IPS-NIHi11 (cell line): ENCODE measurements at regions not wholly inside any gene's neighbourhood (a gene's known extent, or its start where the extent isn't known, plus 50 kb on each side); places are given as distances from the start of the nearest gene placed in this dataset.

Source experiments
- DNase-seq: peaks from one replicate; pipeline ENCODE4 v3.0.0; 2012; ENCODE audit warnings: mixed read lengths, low spot score

GRCh38 chr10:32169556-32169955 is 113.3 kb upstream of the KIF5B start:
- no peak for DNase-seq

- DNase-seq = no peak
Observed at GRCh38 chr10:32167450-32167849, 111.2 kb upstream of the KIF5B start.

DNA sequence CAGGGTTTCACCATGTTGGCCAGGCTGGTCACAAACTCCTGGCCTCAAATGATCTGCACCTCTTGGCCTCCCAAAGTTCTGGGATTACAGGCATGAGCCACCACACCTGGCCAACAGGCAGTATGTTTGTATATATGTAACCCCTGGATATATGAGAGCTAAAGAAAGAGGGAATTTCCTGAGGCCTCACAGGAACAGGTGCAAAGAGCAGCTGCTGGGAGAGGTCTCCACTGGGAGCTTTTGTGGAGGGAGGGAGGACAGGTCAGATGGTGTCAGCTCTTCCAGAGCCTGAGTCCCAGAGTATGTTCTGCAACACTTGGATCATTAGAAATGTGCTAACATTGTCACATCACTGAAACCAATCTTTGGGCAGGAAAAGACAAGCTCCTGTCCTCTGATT is 110.1 kb upstream of the KIF5B start:
- no peak for DNase-seq

DNA sequence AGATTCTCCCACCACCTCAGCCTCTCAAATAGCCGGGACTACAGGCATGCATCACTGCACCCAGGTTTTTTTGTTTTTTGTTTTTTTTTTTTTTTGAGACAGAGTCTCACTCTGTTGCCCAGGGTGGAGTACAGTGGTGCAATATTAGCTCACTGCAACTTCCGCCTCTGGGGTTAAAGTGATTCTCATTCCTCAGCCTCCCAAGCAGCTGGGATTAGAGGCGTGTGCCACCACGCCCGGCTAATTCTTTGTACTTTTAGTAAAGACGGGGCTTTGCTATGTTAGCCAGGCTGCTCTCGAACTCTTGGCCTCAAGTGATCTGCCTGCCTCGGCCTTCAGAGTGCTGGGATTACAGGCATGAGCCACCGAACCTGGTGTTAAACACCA is 107.5 kb upstream of the KIF5B start:
- no peak for DNase-seq

DNA sequence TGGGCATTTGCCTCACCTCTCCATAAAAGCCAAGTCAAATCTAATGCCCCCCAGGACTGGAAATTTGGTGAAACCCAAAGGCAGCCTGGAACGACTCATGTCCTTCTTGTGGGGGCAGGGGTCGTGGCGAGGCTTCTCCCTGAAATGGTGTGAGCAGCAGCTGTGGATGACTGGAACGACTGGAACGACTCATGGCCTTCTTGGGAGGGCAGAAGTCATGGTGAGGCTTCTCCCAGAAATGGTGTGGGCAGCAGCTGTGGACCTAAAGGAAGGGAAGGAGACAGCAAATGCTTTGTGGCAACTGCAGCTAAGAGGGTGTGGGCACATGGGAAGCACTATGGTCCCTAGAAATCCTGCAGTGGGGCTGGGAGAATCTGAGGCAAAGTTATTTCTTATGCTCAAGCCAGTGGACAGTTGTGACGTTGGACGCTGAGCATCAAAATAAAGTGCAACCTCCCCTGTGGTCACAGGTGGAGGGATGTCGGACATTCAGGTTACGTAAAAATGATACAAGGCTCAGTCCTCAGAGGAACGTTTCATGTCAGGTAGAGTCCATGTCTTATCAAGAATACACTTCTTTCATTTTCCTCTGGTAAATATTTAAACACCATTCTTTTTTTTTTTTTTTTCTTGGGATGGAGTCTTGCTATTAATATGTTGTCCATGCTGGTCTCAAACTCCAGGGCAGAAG is 107.0 kb upstream of the KIF5B start:
- DNase-seq = no peak

GRCh38 chr10:32161586-32161985 is 105.4 kb upstream of the KIF5B start:
- no peak for DNase-seq

- no peak for DNase-seq
Observed at GRCh38 chr10:32160864-32161263, 104.6 kb upstream of the KIF5B start.

DNA sequence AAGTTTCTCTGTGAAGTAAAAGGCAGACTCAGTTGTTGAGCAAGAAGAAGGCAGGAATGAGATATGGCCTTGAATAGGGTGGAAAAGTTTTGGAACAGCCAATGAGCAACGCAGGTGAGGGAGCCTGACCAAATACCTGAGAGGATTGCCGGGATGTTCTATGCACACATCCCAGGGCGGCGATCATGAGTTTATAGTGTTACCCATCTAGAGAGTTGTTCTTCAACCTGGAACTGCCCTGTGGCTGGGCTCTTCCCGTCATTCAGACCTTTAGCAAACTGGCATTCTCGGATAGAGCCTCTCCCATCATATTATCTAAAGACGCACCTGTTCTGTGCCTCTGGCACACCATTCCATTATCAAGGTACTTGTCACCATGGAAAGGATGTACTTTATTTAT is 103.0 kb upstream of the KIF5B start:
- DNase-seq = no peak

GRCh38 chr10:32156031-32156495 is 99.8 kb upstream of the KIF5B start:
- DNase-seq = no peak

GRCh38 chr10:32155075-32155516 is 98.9 kb upstream of the KIF5B start:
- DNase-seq = no peak

- DNase-seq = no peak
Observed at GRCh38 chr10:32153931-32154330, 97.7 kb upstream of the KIF5B start.

GRCh38 chr10:32153252-32153651 is 97.0 kb upstream of the KIF5B start:
- DNase-seq = no peak

DNA sequence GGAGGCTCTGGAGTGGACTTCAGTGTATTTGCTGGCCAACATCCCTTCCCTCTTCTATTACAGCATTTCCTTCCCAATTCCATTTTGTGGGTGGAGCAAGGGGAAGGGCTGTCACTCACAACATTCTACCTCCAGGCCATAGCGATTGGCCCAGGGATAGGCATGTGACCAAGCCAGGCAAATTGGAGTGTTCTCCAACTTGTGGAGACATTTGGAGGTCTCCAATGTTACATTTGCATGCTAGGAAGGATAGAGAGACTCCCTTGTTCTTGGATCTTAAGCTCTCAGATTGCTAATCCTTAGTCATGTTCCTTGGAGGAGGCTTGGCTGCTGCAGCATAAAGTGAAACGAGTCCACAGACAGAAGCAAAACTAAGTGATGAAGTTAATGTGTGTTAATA is 95.6 kb upstream of the KIF5B start:
- DNase-seq = no peak

DNA sequence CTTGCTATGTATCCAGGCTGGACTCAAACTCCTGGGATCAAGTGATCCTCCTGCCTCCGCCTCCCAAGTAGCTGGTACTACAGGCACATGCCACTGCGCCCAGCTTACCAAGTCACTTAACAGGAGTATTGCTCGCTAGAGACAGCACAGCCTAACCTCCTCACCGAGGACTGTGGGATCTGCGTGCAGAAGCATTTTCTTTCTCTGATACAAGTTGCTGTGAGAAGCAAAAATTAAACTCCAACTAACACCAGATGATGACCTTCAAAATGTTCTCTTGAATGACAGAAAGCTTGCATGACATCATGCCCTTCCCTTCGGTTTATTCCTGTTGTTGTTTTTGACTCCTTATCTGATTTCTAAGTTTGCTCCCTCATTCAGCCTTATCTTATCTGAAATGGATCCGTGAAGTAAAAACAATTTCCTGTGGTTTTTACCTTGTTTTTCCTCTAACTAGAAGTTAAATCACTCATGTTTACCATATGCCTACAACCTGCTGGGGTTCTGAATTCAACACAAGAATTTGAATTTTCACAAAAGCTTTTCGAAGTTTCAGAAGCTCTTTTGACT is 94.4 kb upstream of the KIF5B start:
- DNase-seq = no peak

- DNase-seq = peak; percentile 33
Observed at GRCh38 chr10:32149252-32149955, 93.2 kb upstream of the KIF5B start.

DNA sequence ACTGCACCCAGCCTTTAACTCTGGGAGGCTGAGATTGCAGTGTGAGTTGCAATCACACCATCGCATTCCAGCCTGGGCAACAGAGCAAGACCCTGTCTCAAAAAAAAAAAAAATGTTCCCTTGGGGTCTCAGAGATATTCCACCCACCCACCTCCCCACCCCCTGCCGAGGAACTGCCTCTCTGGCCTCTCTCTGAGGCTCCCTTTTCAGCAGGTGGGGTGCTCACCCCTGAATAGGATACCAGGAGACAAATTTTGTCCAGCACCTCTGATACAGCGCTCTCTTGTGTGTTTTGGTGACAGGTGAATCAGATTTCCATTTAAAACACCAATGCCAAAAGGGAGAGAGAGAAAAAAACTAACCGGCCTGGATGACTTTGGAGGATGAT is 92.6 kb upstream of the KIF5B start:
- no peak for DNase-seq

- DNase-seq = no peak
Observed at GRCh38 chr10:32147730-32148129, 91.5 kb upstream of the KIF5B start.

GRCh38 chr10:32146166-32146565 is 89.9 kb upstream of the KIF5B start:
- no peak for DNase-seq

DNA sequence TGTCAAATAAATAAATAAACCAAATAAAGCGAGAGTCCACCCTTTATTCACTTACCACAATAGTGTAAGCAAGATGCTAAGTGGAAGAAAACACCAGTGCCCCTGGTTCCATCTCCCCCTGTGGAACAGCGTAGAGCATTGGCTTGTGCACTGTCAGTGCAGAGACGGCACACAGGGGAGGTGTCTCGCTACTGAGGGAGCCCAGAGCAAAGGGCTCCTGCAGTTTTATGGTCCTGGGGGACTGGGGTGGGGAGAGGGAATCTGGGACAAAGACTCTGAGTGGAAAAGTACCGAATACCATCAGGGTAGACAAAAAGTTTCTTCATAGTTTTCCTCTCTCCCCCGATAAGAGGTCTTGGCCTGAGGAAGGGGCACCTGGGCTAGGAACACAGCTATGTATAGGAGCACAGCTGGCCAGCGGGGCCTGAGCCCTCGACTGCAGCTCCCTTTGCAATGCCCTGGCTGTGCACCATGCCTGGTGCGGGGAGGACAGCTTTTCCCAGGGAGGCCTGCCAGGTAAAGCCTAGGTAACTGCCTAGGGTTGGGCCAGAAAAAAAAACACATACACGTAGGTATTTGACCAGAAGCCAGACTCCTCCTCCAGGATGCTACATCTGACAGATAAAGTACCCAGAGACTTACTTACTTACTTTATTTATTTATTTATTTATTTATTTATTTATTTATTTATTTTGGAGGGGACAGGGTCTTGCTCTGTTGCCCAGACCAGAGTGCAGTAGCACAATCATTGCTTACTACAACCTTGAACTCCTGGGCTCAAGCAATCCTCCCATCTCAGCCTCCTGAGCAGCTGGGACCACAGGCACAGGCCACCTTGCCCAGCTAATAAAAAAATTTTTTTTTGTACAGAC is 88.8 kb upstream of the KIF5B start:
- no peak for DNase-seq

GRCh38 chr10:32143302-32143847 is 87.2 kb upstream of the KIF5B start:
- no peak for DNase-seq

DNA sequence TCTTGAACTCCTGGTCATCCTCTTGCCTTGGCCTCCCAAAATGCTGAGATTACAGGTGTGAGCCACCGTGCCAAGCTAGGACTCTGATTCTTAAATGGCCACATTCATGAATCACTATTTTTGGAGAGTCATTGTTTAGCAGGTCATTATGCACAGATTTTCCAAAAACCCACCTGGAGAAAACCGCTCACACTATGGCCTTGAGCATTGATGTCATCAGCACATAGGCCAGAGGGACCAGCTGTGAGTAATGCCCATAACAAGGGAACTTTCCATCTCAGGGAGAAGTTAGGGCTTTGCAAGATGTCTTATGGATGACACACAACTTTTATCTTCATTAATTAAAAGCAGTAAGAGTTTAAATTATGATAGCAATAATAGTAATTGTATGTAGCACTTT is 86.4 kb upstream of the KIF5B start:
- DNase-seq = no peak
